ENCODE measurements at regions not wholly inside any gene's neighbourhood (a gene's known extent, or its start where the extent isn't known, plus 50 kb on each side); places are given as distances from the start of the nearest gene placed in this dataset.

GRCh38 chr10:3465406-3465891 lies 292.9 kb upstream of the PITRM1 start:
- Mint-ChIP-seq H3K4me1 (peaks cover 47% of the 10 kb centered on the region), H3K36me3 (ENCODE audit: low read depth) (no peaks in the 10 kb centered on the region), H3K27me3 (peaks cover 6% of the 10 kb centered on the region), H3K9me3 (no peaks in the 10 kb centered on the region), H3K4me3 (no peak overlapping the region), H3K27ac (no peak overlapping the region)
- ChIA-PET CTCF (no interaction called here), POLR2A (interaction anchor here (1.1 kb wide), 1 partner anchor 320 kb away, joined by 8 read pairs; the partner anchor contains the start of gene KLF6)
- no peak for DNase-seq

- H3K4me3 Mint-ChIP-seq, result no peak overlapping the region
- peaks cover 6% of the 10 kb centered on the region for H3K27me3 Mint-ChIP-seq
- CTCF ChIA-PET, result no interaction called here
- POLR2A ChIA-PET, result interaction anchor here (1.1 kb wide), 1 partner anchor 320 kb away, joined by 8 read pairs; the partner anchor contains the start of gene KLF6
- DNase-seq, result no peak
- H3K4me1 Mint-ChIP-seq, result peaks cover 42% of the 10 kb centered on the region
- no peaks in the 10 kb centered on the region for H3K9me3 Mint-ChIP-seq
- H3K27ac Mint-ChIP-seq, result no peak overlapping the region
- no peaks in the 10 kb centered on the region for H3K36me3 Mint-ChIP-seq (ENCODE audit: low read depth)
Observed at GRCh38 chr10:3464760-3465405, 292.3 kb upstream of the PITRM1 start.

DNA sequence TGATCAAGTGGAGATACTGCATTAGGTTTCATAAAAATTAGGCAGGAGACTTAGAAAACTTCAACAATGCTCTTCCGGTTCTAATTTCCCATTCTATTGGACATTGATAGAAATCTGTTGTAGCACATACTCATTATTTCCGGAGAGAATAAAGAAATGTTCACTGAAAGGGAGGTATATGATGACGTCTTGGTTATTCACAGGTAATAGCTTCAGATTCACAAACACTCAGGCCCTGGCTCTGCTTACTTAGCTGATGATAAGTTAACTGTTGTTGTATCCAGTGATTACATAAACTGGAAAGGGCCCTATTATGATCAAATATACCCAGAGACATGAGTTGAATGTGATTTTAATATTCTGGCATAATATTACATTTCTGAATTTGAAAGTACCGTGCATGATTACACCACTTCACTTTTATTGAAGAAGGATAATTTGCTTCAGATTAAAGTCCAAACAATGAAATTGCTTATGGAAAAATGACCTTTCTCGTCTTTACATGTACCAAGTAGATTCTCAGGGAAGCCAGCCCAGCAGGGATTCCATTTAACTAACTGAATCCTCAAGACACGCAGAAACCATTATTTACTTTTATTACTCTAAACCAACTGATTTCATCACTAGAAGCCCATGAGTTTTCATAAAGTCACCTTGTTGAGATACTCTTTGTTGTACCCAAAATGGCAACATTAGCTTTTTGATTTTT lies 288.0 kb upstream of the PITRM1 start:
- DNase-seq, result no peak
- Mint-ChIP-seq H3K36me3 (ENCODE audit: low read depth) (no peaks in the 10 kb centered on the region), H3K27ac (no peak overlapping the region), H3K9me3 (peaks cover 13% of the 10 kb centered on the region), H3K27me3 (peaks cover 8% of the 10 kb centered on the region), H3K4me3 (no peak overlapping the region), H3K4me1 (peaks cover 20% of the 10 kb centered on the region)
- ChIA-PET POLR2A (no interaction called here), CTCF (no interaction called here)

GRCh38 chr10:3455385-3456334 lies 283.1 kb upstream of the PITRM1 start:
- ChIA-PET CTCF (interaction anchor here (0.6 kb wide), 1 partner anchor 105 kb away, joined by 3 read pairs; no protein-coding TSS in a partner anchor), POLR2A (interaction anchor here (1.7 to 2.3 kb wide), 2 partner anchors 13 to 328 kb away, joined by 4 to 8 read pairs; no protein-coding TSS in a partner anchor)
- peaks cover 11% of the 10 kb centered on the region for H3K27me3 Mint-ChIP-seq
- H3K4me3 Mint-ChIP-seq, result no peak overlapping the region
- peak; percentile 32 for DNase-seq
- H3K36me3 Mint-ChIP-seq (ENCODE audit: low read depth), result no peaks in the 10 kb centered on the region
- peak overlapping the region; percentile 33 for H3K27ac Mint-ChIP-seq
- H3K9me3 Mint-ChIP-seq, result peaks cover 13% of the 10 kb centered on the region
- peaks cover 36% of the 10 kb centered on the region for H3K4me1 Mint-ChIP-seq

GRCh38 chr10:3452683-3453361 lies 280.2 kb upstream of the PITRM1 start:
- H3K27me3 Mint-ChIP-seq, result peaks cover 23% of the 10 kb centered on the region
- H3K27ac Mint-ChIP-seq, result peak overlapping the region; percentile 47
- no peak for DNase-seq
- ChIA-PET POLR2A (no interaction called here), CTCF (no interaction called here)
- no peaks in the 10 kb centered on the region for H3K36me3 Mint-ChIP-seq (ENCODE audit: low read depth)
- peaks cover 4% of the 10 kb centered on the region for H3K9me3 Mint-ChIP-seq
- peaks cover 36% of the 10 kb centered on the region for H3K4me1 Mint-ChIP-seq
- H3K4me3 Mint-ChIP-seq, result no peak overlapping the region

GRCh38 chr10:3452173-3452626 lies 279.6 kb upstream of the PITRM1 start:
- peaks cover 36% of the 10 kb centered on the region for H3K4me1 Mint-ChIP-seq
- H3K27ac Mint-ChIP-seq, result no peak overlapping the region
- H3K27me3 Mint-ChIP-seq, result peaks cover 23% of the 10 kb centered on the region
- H3K9me3 Mint-ChIP-seq, result peaks cover 4% of the 10 kb centered on the region
- CTCF ChIA-PET, result no interaction called here
- DNase-seq, result no peak
- H3K4me3 Mint-ChIP-seq, result no peak overlapping the region
- POLR2A ChIA-PET, result no interaction called here
- H3K36me3 Mint-ChIP-seq (ENCODE audit: low read depth), result no peaks in the 10 kb centered on the region

DNA sequence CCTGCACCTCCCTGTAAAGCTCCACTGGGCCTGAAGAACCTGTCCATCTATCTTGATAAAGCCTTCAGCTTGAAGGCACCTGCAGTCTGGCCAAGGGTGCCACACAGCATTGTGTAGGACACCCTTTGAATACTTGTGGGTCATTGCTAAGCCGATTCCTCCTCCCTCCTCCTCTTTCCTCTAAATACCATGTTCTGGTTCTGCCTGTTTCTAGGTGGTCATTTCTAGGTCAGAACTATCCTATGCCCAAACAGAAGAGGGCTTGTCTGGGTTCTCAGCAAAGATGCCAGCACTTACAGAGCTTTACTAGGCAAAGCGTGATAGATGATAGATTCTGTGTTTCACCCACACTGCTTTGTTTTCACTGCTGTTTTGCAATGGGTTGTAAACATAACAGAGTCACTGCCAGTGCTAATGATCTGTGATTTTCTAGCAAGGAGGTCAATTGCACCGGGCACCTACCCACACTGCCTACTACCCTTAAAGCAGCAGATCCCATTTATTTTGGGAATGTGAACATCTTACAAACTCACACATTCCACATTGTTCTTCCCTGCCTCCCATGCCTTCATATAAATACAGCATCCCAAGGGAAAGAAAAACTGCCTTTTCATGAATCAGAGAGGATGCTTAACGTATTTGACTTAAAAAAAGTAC lies 279.1 kb upstream of the PITRM1 start:
- H3K27me3 Mint-ChIP-seq, result peaks cover 23% of the 10 kb centered on the region
- POLR2A ChIA-PET, result no interaction called here
- CTCF ChIA-PET, result no interaction called here
- H3K27ac Mint-ChIP-seq, result no peak overlapping the region
- H3K4me3 Mint-ChIP-seq, result no peak overlapping the region
- H3K4me1 Mint-ChIP-seq, result peaks cover 32% of the 10 kb centered on the region
- no peaks in the 10 kb centered on the region for H3K36me3 Mint-ChIP-seq (ENCODE audit: low read depth)
- DNase-seq, result no peak
- H3K9me3 Mint-ChIP-seq, result peaks cover 2% of the 10 kb centered on the region

- Mint-ChIP-seq H3K27me3 (peaks cover 38% of the 10 kb centered on the region), H3K9me3 (no peaks in the 10 kb centered on the region), H3K4me1 (peaks cover 5% of the 10 kb centered on the region), H3K27ac (no peak overlapping the region), H3K36me3 (ENCODE audit: low read depth) (no peaks in the 10 kb centered on the region), H3K4me3 (no peak overlapping the region)
- no peak for DNase-seq
- CTCF ChIA-PET, result no interaction called here
- POLR2A ChIA-PET, result no interaction called here
Observed at GRCh38 chr10:3446221-3446620, 273.6 kb upstream of the PITRM1 start.

DNA sequence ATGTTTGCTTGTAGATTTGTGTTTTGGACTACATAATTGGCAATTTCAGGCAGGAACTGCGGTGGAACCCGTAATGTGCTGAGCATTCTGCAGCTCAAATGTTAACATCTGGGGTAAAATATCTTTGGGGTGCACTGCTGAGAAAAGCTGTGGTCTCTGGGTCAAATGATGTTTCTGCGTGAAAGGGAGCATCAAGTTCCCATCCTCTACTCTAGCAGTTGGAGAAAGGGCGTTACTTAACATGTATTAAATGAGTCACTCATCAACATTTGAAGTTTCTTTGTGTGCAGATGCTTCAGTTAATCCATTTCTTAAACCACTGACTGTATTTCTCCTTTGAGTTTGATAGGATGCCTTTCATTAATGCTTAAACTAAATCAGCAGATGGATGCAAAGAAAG lies 273.1 kb upstream of the PITRM1 start:
- Mint-ChIP-seq H3K4me3 (no peak overlapping the region), H3K27ac (no peak overlapping the region), H3K36me3 (ENCODE audit: low read depth) (no peaks in the 10 kb centered on the region), H3K9me3 (no peaks in the 10 kb centered on the region), H3K27me3 (peaks cover 32% of the 10 kb centered on the region), H3K4me1 (peaks cover 5% of the 10 kb centered on the region)
- POLR2A ChIA-PET, result no interaction called here
- no peak for DNase-seq
- CTCF ChIA-PET, result no interaction called here

DNA sequence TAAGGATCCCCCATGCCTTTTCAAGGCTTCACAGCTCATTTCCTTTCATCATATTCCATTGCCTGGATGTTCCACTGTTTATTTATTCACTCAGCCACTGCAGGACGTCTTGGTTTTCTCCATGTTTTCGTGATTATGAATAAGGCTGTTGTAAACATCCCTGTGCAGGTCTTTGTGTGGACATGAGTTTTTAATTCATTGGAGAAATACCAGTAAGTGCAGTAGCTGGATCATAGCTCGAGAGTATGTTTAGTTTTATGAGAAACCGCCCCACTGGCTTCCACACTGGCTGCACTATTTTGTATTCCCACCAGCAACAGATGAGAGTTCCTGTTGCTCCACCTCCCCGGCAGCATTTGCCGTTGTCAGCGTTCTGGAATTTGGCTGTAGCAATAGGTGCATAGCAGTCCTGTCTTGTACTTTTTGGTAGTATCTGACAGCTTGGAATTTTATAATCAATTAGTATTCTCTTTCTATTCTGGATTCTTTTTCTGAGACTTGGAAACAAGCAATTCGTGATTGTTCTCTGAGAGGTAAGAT lies 269.9 kb upstream of the PITRM1 start:
- Mint-ChIP-seq H3K27ac (no peak overlapping the region), H3K4me1 (peaks cover 5% of the 10 kb centered on the region), H3K9me3 (no peaks in the 10 kb centered on the region), H3K4me3 (no peak overlapping the region), H3K36me3 (ENCODE audit: low read depth) (no peaks in the 10 kb centered on the region), H3K27me3 (peaks cover 19% of the 10 kb centered on the region)
- no peak for DNase-seq
- ChIA-PET CTCF (no interaction called here), POLR2A (no interaction called here)

DNA sequence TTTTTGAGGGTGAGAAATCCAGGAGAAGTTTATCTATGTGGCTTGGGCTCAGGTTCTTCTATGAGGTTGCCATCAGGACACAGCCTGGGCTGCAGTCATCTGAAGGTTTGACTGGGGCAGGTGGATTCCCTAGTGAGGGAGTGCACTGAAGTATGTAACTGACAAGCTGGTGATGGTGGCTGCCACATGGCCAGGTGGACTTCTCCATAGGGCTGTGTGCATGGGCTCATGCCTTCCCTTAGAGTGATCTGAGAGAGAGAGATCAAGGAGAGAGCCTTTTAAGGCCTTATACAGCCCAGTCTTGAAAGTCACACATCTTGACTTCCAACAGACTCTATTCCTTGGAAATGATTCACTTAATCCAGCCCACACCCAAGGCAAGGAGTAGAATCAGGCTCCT lies 266.6 kb upstream of the PITRM1 start:
- peaks cover 14% of the 10 kb centered on the region for H3K27me3 Mint-ChIP-seq
- no peaks in the 10 kb centered on the region for H3K36me3 Mint-ChIP-seq (ENCODE audit: low read depth)
- ChIA-PET POLR2A (no interaction called here), CTCF (no interaction called here)
- H3K4me3 Mint-ChIP-seq, result no peak overlapping the region
- H3K4me1 Mint-ChIP-seq, result no peaks in the 10 kb centered on the region
- DNase-seq, result no peak
- no peaks in the 10 kb centered on the region for H3K9me3 Mint-ChIP-seq
- no peak overlapping the region for H3K27ac Mint-ChIP-seq

DNA sequence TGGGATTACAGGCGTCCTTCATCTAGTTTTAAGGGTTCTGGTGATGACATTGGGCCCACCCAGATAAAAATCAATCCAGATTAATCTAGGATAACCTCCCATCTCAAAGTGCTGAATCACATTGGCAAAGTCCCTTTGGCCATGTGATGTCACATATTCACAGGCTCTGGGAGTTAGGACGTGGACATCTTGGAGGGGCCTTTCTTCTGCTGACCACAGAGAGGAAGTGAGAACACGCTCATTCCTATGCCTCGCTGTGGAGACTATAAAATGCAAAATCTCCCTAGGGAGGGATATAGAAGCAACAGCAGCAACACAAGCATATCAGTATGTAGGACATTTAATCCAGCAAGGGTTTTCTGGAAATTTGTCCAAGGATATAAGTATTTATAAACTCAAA lies 266.0 kb upstream of the PITRM1 start:
- no peak for DNase-seq
- no peaks in the 10 kb centered on the region for H3K9me3 Mint-ChIP-seq
- no peak overlapping the region for H3K4me3 Mint-ChIP-seq
- H3K4me1 Mint-ChIP-seq, result no peaks in the 10 kb centered on the region
- ChIA-PET CTCF (no interaction called here), POLR2A (no interaction called here)
- H3K27ac Mint-ChIP-seq, result no peak overlapping the region
- H3K36me3 Mint-ChIP-seq (ENCODE audit: low read depth), result no peaks in the 10 kb centered on the region
- H3K27me3 Mint-ChIP-seq, result peaks cover 12% of the 10 kb centered on the region
